ENCODE measurements at regions not wholly inside any gene's neighbourhood (a gene's known extent, or its start where the extent isn't known, plus 50 kb on each side); places are given as distances from the start of the nearest gene placed in this dataset.

- TF ChIP-seq POLR2A (IDR thresholded peaks at IDR 0.05; ENCODE audit: low read length), result no peak
- TF ChIP-seq GATA1 (IDR thresholded peaks at IDR 0.05; ENCODE audit: low read depth, low read length), result no peak
Observed at GRCh38 chr2:76073992-76074604, 363.4 kb upstream of the GCFC2 start.

Data from erythroblast (primary cell).